Stimulated activated CD8-positive, alpha-beta memory T cell treated with anti-CD3 and anti-CD28 coated beads, Interleukin-15, amount 100 ng/mL, for 1 hour (primary cell): ENCODE measurements at regions not wholly inside any gene's neighbourhood (a gene's known extent, or its start where the extent isn't known, plus 50 kb on each side); places are given as distances from the start of the nearest gene placed in this dataset.
"Not testable (repeated sequence)": the region's sequence is repeated elsewhere in the genome, so short reads cannot be mapped to it uniquely, and the experiment has no call there.

Experiments used
- DNase-seq: peaks from one replicate; pipeline ENCODE4 v3.0.0-alpha.2; 2020; ENCODE audit warnings: low read depth

DNA sequence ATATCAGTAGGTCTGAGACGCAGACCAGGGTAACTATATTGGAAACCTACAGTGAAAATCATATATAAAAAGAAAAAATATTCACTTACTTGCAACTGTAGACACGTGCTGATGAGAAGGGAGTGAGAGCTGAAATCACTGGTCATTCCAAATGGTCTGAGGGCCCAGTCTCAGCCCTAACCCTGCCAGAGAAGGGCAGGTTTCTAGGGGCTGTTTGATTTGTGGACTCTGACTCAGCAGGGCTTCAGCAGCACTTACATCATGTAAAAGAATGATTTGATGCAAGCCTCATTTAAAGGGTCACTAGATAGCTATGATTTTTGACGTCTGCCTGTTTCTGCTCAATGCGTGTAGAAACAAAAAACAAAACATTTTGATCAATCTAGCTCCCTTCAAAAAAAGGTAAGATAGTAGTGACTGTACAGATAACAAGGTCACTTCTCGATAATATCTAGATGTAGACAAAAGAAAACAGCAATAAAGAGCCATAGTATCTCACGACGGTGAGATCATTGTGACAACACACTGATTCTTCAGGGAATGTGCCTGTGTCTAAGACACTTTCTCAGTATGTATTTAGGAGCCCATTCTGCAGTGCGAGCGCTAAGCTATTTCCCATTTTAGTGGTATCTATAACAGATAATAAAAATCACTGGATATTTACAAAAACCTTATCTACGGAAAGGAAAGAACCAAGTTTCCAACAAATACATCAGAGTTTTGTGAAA, 307.2 kb downstream of the HIVEP2 start:
- no peak for DNase-seq

DNA sequence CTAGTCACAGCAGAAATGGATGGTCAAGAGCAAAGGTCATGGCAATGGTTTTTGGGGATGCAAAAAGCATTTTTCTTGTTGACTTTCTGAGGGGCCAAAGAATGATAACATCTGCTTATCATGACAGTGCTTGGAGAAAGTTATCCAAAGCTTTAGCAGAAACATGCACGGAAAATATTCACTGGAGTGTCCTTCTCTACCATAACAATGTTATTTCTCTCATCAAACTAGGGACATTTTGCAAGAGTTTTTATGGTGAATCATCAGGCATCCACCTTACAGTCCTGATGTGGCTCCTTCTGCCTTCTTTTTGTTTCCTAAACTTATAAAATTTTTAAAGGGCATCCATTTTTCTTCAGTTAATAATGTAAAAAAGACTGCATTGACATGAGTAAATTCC, 302.3 kb downstream of the HIVEP2 start:
- DNase-seq: no peak

DNA sequence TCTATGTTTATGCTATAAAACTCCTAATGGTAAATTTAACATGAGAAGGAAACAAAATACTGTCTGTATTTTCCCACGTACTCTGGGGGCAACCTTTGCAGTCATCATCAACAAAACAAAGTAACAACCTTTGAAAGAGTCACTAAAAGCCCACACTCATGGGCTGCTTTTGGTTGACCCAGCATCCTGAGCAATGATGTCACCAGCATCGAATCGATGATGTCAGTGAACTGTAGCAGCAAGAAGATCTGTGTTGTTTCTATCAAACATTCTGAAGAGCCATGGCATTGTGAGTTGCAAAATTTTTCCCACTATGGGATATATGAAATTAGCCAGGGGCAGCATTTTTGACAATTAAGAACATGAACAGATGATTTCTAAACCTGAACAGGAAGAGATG, 300.1 kb downstream of the HIVEP2 start:
- DNase-seq: no peak

DNA sequence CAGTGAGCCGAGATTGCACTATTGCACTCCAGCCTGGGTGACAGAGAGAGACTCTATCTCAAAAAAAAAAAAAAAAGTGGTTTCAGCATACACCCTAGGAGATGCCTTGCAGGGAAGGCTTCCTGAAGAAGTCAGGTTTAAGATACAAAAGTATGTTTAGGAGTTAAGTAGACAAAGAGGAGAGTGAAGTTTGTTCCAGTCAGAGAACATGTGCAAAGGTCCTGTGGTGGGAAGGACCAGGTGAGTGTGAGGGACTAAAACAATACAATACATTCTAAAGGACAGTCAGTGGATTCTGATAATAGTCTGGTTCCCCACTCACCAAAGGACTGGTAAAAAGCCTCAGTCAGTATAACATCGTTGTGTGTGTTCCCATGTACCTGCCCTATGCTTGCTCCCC, 299.3 kb downstream of the HIVEP2 start:
- no peak for DNase-seq

DNA sequence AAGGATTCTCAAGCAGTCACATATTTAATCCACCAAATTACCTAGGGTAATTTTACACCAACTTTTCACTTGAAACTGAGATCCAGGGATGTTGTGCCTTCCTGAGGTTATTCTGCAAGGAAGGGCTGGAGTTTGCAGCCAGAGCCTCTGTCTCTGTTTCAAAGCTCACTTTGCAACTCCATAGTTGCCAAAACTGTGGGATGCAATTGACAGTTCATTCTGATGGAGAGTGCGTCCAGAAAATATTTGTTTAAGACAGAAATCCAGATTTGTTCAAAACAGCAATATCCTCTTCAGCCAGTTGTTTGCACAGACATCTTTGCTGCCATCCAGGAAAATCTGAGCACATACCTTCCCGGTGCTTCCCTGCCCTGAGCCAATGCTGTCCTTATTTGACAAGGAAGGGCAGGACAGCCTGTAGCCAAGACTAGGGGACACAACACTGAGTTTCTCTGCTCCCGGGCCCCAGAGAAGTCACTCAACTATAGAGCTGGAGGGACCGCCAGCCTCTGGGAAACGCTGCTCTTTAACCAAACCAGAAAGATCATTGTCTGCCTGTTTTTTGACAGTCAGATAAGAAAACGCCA, 297.4 kb downstream of the HIVEP2 start:
- DNase-seq: no peak

DNA sequence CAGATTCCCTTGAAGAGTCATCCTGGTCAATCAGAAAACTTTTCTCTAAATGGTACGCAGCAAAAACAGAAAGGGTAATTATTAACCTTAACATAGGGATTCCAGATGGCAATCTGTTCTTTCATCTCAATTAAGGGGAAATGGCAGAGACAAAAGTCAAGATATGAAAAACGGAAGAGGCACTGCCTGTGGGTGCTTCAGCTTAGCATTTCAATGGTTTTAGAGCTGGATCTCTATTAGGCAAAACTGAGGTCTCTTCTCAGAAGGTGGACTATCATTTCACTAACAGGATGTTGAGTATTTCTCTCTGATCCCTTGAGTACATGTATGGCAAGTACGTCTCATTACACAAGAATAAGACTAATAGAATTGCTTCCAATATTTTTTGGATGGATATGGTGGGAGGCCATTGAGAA, 296.9 kb downstream of the HIVEP2 start:
- DNase-seq: no peak

DNA sequence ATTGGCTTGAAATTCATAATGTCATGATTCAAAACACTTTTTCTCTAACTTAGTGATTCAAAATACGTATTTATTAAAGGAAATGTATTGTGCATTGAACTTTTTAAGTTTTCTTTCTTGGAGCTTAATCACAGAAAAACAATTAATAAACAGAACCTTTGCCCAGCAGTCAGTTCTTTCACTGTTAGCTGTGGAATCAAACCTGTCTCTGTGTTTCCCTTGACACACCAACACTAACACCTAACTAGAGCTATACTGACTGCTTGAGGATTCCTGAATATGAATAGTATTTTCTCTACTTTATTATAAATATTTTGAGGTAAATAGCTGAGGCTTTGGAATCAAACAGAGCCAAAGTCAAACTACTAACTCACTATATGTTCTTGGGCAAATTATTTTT, 296.4 kb downstream of the HIVEP2 start:
- no peak for DNase-seq

DNA sequence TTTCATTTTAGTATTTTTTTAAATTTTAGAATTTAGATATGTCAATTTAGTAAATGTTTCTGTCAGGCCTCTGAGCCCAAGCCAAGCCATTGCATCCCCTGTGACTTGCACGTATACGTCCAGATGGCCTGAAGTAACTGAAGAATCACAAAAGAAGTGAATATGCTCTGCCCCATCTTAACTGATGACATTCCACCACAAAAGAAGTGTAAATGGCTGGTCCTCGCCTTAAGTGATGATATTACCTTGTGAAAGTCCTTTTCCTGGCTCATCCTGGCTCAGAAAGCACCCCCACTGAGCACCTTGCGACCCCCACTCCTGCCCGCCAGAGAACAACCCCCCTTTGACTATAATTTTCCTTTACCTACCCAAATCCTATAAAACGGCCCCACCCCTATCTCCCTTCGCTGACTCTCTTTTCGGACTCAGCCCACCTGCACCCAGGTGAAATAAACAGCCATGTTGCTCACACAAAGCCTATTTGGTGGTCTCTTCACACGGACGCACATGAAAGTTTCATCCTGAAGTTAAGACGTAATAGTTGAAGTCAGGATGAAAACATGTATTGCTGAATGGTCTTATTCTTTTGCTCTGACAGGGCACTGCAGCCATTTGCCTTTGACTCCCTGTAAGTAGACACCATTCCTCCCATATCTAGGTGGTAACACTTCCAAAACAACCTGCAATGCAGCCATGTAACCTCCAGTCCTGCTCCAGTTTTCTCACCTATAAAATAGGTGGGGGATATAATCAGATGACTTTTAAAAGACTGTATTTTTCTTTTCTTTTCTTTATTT, 295.3 kb downstream of the HIVEP2 start:
- DNase-seq: not testable (repeated sequence)

DNA sequence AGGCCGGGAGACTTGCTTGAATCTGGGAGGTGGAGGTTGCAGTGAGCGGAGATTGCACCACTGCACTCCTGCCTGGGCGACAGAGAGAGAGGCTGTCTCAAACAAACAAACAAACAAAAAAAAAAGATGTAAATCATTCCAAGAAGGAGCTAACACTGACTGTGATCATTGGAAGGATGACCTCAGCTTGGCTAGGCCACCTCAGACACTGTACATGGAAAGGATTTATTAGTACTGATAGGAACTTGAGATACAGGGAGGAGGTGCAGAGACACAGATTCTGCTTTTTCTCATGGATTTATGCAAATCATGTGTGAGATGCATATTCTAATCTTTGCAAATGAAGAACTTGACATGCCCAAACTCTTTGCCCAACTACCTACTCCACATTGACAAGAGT, 293.6 kb downstream of the HIVEP2 start:
- DNase-seq: no peak

DNA sequence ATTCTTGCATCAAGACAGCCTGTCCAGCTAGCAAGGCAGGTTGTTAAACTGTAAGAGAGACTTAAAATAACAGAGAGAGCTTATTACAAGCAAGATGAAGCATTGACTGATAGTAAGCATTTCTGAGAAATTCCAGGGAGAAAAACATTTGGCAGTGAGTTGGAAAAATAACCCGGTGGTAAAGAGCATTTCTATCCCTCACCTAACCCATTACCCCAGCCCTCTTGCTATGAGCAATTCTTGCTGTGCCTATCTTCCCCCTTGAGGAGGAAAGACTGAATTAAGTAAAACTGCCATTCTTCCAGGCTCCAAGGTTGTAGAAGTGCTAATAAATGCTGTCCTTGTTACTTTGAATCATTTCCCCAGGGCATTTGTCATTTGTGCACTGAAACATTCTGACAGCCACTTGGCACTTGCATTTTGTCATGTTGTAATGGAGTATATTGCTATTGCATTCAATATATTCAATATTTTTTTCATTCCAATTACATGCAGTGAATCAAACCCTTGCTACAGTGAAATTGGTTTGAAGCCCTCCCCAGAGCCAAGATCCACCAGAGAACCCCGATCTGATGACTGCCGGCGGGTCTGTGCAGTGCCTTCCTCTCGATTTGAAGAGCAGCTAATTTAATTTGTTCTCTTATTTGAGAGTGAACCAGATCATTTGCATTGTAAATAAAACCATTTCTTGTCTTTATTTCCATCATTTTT, 291.1 kb downstream of the HIVEP2 start:
- no peak for DNase-seq

DNA sequence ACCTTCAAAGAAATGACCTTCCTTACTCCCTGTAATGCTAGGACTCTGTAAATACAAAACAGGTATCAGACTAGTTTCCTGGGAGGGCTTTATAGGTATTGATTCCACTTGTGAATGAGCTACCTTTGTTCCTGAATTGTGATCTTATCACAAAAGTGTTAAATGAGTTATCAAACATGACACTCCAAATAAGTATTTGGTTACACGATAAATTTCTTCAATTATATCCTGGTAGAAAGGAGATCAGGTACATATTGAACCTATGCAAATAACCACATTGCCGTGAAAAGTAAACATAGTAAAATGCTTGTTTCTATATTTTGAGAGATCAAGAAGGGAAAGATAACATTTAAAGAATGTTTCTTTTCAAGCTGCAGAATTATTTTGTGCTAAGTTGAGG, 285.3 kb downstream of the HIVEP2 start:
- no peak for DNase-seq

DNA sequence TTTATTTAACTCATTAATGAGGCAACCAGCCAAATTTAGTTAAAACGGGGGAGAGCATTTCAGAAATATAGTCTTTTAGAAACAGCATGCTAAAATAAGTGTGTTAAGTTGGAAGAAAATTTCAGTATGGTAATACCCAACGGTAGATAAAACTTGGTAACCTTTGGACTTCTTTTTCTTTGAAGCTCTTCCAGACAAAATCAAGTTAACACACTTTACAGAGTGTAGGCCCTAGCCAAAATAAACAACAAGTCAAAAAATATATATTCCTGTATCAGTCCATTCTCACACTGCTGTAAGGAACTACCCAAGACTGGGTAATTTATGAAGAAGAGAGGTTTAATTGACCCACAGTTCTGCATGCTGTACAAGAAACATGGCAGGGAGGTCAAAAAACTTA, 279.6 kb downstream of the HIVEP2 start:
- no peak for DNase-seq

DNA sequence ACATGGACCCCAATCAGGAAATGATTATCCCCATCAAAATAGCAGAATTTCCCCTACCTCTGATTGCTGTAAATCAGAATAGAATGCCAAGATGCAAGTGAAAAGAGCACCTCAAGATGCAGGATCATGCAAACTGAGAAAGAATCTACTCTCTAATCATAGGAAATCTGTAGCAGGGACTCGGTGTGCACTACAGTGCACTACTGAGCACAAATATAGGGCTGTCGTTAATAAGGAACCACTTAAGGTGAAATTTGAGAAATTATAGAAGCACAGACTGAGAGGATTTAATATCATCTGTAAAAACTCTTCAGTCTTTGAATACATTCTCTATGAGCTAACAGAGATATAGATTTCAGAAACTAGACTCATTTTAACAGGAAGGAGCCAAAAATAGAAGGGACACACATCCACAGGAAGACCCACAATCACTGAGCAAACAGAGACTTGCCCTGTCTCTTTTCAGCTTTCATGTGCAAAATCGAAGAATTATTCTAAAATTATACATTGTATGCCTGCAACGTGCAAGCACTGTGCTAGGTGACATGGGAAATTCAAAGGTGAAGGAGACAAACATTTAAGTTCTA, 278.3 kb downstream of the HIVEP2 start:
- DNase-seq: no peak

DNA sequence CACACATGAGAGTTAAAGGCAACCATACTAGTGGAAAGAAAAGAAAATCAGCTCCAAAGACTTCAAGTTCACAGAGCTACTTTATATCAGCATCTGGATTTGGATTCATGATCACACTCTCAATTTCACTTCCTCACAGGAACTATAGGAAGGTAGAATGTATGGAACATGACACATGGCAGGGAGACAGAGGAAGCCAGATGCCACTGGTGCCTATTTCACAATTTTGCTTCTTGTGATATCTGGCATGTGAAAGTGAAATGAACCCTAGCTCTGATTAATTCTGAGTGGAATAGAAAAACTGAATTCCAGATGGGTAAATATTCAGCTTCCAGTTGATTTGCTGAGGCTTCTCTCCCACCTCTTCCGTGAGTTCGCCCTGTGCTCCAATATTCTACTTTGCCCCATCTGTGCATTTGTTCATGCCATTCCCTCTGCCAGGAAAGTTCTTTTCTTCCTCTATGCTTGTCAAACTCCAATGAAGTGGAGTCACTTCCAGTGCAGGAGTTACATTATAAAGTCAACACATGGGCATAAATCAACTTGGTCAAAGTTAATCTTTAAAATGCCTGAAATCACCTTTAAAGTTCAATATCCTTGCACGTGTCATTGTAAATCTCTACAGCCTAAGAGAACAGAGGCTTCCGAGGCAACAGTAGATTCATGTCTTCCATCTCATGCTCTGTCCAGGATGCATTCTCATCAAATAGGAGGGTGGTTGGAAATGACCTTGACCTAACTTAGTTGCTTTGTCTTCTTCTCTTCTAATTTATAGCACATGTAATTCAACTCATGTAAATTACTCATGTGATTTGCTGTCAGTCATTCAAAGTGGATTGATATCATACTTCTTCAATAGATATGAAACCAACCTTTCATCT, 275.3 kb downstream of the HIVEP2 start:
- DNase-seq: no peak

DNA sequence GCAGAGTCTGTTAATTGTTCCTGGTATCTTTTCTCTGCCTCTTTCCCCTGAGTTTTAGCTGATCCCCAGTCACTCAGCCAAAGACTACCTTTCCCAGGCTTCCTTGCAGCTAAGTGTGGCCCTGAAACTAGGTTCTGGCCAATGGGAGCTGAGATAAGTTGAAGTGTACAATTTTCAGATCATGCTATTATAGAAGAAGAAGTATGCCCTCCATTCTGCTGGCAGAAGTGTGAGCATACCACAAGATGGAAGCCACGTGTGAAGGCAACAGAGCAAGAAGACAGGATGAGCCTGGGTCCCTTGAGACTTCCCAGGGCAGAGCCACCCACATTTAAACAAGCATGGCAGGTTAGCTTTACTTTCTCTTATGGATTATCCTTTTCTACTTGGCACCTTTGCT, 273.2 kb downstream of the HIVEP2 start:
- no peak for DNase-seq

DNA sequence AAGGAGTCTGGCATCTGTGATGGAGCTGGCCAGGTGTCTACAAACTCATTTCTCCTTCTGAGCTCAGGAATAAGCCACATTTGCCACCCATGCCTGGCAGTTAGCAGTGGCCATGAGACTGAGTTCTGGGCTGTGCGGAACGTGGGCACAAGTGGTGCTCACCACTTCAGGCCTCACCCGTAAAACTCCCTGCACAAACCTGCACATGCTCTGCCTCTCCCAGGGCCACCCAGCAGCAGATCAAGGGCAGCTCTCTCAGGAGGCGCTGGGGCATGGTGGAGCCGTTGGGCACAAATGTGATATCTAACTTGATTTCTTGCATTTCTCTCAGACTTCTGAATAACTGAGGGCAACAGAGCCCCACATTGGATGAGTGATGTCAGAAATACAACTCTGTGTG, 269.5 kb downstream of the HIVEP2 start:
- DNase-seq: no peak

DNA sequence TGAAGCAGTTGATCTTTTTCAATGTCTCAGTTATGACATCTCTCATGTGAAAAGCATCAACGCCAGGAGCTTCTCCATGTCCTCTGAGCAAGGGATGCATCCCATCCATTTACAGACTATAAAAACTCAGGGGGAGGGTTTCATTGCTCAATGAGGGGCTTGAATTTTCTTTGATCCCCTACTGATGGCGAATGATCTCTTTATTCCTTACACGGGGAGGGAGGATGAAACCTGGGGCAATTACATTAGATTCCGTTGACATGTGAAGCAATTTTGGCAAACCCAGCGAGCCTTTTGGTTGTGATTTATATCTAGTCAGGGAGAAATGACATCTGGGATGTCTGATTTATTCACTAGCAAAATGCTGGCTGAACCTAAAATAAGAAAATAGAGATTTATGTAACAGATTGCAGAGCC, 268.9 kb downstream of the HIVEP2 start:
- DNase-seq: no peak

DNA sequence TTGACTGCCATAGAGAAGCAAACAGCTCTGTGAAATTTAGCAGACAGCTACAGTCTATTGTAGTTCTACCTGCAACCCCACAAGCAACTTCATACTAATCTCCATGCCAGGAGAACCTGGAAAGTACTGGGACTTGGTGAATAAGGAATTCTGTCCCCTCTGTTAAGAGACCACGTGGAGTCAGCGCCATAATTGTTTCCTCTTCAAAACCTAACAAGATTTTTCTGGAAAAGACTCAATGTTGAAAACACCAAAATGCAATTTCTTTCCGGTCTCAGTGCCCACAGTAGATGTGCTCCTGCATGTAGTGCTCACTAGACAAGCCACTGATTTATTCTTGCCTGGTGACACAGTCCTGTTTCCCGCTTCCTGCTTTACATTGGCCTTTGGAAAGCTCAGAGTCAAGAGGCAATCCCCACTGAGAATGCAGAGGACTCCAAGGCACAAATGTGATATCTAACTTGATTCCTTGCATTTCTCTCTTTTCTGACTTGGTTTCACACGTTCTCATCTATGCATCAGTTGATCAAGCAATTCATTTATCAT, 268.3 kb downstream of the HIVEP2 start:
- DNase-seq: no peak

DNA sequence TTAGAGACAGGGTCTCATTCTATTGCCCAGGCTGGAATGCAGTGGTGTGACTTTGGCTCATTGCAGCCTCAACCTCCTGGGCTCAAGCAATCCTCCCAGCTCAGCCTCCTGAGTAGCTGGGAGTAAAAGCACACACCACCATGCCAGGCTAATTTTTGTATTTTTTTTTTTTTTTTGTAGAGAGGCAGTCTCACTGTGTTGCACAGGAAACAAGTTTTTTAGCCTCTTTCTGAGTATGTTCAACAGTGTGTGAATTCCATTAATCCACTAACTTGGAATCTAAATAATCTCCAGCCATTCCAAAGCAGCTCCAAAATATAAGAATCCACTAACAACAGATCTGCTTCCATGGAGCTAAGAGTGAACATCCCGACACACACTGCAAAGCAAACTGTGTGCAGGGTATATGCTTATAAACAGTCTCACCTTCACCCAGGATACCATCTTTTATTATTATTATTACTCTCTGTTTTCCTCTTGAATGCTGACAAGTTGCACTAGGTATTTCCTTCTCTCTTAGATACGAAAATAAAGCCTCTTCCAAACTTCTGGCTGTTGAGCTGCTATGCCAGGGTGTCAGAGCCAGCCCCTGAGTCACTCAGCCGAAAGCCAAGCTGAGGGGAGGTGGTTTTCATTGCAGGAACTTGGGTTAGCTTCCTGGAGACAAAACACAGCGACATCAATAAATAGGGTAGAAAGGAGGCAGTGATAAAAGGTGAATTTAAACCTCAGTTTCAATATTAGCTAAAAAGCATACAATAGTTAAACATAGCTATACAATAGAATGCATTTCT, 264.9 kb downstream of the HIVEP2 start:
- peak; percentile 11 for DNase-seq

DNA sequence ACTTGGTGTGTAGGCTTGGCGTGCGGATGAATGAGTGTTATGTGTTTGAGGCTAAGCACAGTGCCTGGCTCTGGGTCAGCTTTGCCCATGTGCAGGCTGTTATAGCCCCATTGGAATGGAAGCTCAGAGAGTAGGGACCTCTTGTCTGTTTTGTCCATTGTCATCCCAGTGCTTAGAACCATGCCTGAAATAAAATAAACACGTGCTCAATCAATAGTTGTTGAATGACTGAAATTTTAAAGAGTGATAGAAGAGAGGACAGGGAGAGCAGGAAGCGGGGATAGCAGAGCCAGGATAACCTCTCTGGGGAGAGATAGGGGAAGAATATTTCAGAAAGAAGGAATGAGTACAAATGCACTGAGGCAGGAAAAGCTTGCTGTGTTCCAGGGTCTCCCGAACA, 263.9 kb downstream of the HIVEP2 start:
- DNase-seq: no peak
